DOHH2 (cell line): ENCODE measurements at regions not wholly inside any gene's neighbourhood (a gene's known extent, or its start where the extent isn't known, plus 50 kb on each side); places are given as distances from the start of the nearest gene placed in this dataset.

Experiments
- EZH2phosphoT487 ChIP-seq: fragments of 200-600 bp; sonication (generic); IDR thresholded peaks from 2 replicates; pipeline ENCODE4 v1.6.1; 2017; ENCODE audit warnings: borderline replicate concordance, mild to moderate bottlenecking, antibody characterized with exemption, low read length, moderate library complexity, mixed read lengths
- TF ChIP-seq, protein P1 (sequence below): fragments of 200-600 bp; sonication (generic); IDR thresholded peaks from one replicate; pipeline ENCODE4 v1.5.1; 2014; ENCODE audit warnings: antibody characterized with exemption, mild to moderate bottlenecking, low read depth, low read length; ENCODE audit not compliant: poor library complexity, severe bottlenecking

DNA sequence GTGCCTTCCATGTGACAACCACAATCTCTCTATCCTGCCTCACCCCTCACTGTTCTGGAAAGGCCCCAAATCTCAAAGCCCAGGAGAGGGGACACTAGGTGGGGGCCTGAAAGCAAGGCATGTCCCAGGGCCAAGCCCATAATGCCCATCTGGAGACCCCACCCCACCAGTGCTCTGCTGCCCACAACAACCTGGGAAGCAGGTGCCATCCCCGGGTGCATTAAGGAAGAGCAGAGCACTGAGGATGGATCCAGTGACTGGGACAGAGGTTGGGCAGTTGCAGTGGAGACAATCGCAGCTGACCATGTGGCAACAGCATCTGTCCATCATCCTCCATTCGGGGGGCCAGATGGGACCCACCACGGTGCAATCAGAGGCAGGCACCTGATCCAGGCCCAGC, 106.2 kb upstream of the PRR20G start:
- TF ChIP-seq, protein P1, sequence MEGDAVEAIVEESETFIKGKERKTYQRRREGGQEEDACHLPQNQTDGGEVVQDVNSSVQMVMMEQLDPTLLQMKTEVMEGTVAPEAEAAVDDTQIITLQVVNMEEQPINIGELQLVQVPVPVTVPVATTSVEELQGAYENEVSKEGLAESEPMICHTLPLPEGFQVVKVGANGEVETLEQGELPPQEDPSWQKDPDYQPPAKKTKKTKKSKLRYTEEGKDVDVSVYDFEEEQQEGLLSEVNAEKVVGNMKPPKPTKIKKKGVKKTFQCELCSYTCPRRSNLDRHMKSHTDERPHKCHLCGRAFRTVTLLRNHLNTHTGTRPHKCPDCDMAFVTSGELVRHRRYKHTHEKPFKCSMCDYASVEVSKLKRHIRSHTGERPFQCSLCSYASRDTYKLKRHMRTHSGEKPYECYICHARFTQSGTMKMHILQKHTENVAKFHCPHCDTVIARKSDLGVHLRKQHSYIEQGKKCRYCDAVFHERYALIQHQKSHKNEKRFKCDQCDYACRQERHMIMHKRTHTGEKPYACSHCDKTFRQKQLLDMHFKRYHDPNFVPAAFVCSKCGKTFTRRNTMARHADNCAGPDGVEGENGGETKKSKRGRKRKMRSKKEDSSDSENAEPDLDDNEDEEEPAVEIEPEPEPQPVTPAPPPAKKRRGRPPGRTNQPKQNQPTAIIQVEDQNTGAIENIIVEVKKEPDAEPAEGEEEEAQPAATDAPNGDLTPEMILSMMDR = no peak
- TF ChIP-seq EZH2phosphoT487 = no peak
